ENCODE measurements at regions not wholly inside any gene's neighbourhood (a gene's known extent, or its start where the extent isn't known, plus 50 kb on each side); places are given as distances from the start of the nearest gene placed in this dataset.

- 88 to 93% methylated on average over 1 of the region's 1 CpG for WGBS, 2 donors
- no peak for DNase-seq (ENCODE audit: low spot score in 2 of 2)
- intact Hi-C loops (cut with DNase I; ENCODE audit: low total_unique reads) = no loop called here
- TF ChIP-seq CTCF (IDR thresholded peaks at IDR 0.05) (no peak), POLR2A (IDR thresholded peaks at IDR 0.05) (no peak)
- H3K4me3 ChIP-seq (ENCODE audit: low read depth, poor library complexity, severe bottlenecking) = no peak overlapping the region
Measured at GRCh38 chr10:59063491-59063890, 113.0 kb upstream of the PHYHIPL start.

- WGBS, 2 donors = 89 to 94% methylated on average over 2 of the region's 2 CpGs
Measured at GRCh38 chr10:59064080-59064692, 112.3 kb upstream of the PHYHIPL start.

GRCh38 chr10:59064759-59065539, 111.5 kb upstream of the PHYHIPL start:
- no peak overlapping the region for H3K4me3 ChIP-seq (ENCODE audit: low read depth, poor library complexity, severe bottlenecking)
- no peak for TF ChIP-seq POLR2A (IDR thresholded peaks at IDR 0.05)
- TF ChIP-seq CTCF (IDR thresholded peaks at IDR 0.05) = no peak
- DNase-seq (ENCODE audit: low spot score in 2 of 2) = no peak
- WGBS, 2 donors = 82 to 83% methylated on average over 6 of the region's 6 CpGs
- intact Hi-C loops (cut with DNase I; ENCODE audit: low total_unique reads) = no loop called here

More at GRCh38 chr10:59064080-59064692, 112.3 kb upstream of the PHYHIPL start:
- intact Hi-C loops (cut with DNase I; ENCODE audit: low total_unique reads) = no loop called here
- no peak for DNase-seq (ENCODE audit: low spot score in 2 of 2)
- no peak overlapping the region for H3K4me3 ChIP-seq (ENCODE audit: low read depth, poor library complexity, severe bottlenecking)
- no peak for TF ChIP-seq CTCF (IDR thresholded peaks at IDR 0.05)
- no peak for TF ChIP-seq POLR2A (IDR thresholded peaks at IDR 0.05)

GRCh38 chr10:59068581-59069191, 107.8 kb upstream of the PHYHIPL start:
- no peak for TF ChIP-seq CTCF (IDR thresholded peaks at IDR 0.05)
- TF ChIP-seq POLR2A (IDR thresholded peaks at IDR 0.05) = no peak
- intact Hi-C loops (cut with DNase I; ENCODE audit: low total_unique reads) = no loop called here
- H3K4me3 ChIP-seq (ENCODE audit: low read depth, poor library complexity, severe bottlenecking) = no peak overlapping the region
- WGBS, 2 donors = 65% methylated on average over 5 of the region's 5 CpGs
- DNase-seq (ENCODE audit: low spot score in 2 of 2) = no peak

- no peak for TF ChIP-seq POLR2A (IDR thresholded peaks at IDR 0.05)
- TF ChIP-seq CTCF (IDR thresholded peaks at IDR 0.05) = no peak
- 91 to 94% methylated on average over 1 of the region's 1 CpG for WGBS, 2 donors
- intact Hi-C loops (cut with DNase I; ENCODE audit: low total_unique reads) = no loop called here
- H3K4me3 ChIP-seq (ENCODE audit: low read depth, poor library complexity, severe bottlenecking) = no peak overlapping the region
- no peak for DNase-seq (ENCODE audit: low spot score in 2 of 2)
Measured at GRCh38 chr10:59072038-59072437, 104.4 kb upstream of the PHYHIPL start.
